ENCODE measurements at regions not wholly inside any gene's neighbourhood (a gene's known extent, or its start where the extent isn't known, plus 50 kb on each side); places are given as distances from the start of the nearest gene placed in this dataset.
"Not testable (repeated sequence)": the region's sequence is repeated elsewhere in the genome, so short reads cannot be mapped to it uniquely, and the experiment has no call there.

DNA sequence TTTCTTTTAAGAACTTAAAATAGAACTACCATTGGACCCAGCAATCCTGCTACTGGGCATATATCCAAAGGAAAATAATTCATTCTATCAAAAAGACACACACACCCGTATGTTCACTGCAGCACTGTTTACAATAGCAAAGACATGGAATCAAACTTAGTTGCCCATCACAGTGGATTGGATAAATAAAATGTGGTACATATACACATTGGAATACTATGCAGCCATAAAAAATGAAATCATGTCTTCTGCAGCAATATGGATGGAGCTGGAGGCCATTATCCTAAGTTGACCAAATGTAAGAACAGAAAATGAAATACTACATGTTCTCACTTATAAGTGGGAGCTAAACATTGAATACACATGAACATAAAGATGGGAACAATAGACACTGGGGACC is 585.3 kb upstream of the USP24 start:
- ATAC-seq (ENCODE audit: low read depth) (no peak), DNase-seq (ENCODE audit: low spot score) (no peak)
- no peaks in the 10 kb centered on the region for H3K9me3 ChIP-seq (ENCODE audit: severe bottlenecking)
- H3K4me1 ChIP-seq (ENCODE audit: insufficient read depth, poor library complexity, severe bottlenecking), result no peaks in the 10 kb centered on the region
- no peak overlapping the region for H3K27ac ChIP-seq (ENCODE audit: poor library complexity, severe bottlenecking)
- no peaks in the 10 kb centered on the region for H3K27me3 ChIP-seq (ENCODE audit: insufficient read depth, poor library complexity, severe bottlenecking)
- no peaks in the 10 kb centered on the region for H3K36me3 ChIP-seq (ENCODE audit: low read depth)
- TF ChIP-seq, protein P1, sequence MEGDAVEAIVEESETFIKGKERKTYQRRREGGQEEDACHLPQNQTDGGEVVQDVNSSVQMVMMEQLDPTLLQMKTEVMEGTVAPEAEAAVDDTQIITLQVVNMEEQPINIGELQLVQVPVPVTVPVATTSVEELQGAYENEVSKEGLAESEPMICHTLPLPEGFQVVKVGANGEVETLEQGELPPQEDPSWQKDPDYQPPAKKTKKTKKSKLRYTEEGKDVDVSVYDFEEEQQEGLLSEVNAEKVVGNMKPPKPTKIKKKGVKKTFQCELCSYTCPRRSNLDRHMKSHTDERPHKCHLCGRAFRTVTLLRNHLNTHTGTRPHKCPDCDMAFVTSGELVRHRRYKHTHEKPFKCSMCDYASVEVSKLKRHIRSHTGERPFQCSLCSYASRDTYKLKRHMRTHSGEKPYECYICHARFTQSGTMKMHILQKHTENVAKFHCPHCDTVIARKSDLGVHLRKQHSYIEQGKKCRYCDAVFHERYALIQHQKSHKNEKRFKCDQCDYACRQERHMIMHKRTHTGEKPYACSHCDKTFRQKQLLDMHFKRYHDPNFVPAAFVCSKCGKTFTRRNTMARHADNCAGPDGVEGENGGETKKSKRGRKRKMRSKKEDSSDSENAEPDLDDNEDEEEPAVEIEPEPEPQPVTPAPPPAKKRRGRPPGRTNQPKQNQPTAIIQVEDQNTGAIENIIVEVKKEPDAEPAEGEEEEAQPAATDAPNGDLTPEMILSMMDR (IDR thresholded peaks at IDR 0.05; ENCODE audit: poor library complexity, severe bottlenecking), result no peak
- no peak overlapping the region for H3K4me3 ChIP-seq (ENCODE audit: severe bottlenecking)

- Histone ChIP-seq H3K4me3 (ENCODE audit: severe bottlenecking) (no peak overlapping the region), H3K27me3 (ENCODE audit: insufficient read depth, poor library complexity, severe bottlenecking) (no peaks in the 10 kb centered on the region), H3K9me3 (ENCODE audit: severe bottlenecking) (no peaks in the 10 kb centered on the region), H3K4me1 (ENCODE audit: insufficient read depth, poor library complexity, severe bottlenecking) (no peaks in the 10 kb centered on the region), H3K27ac (ENCODE audit: poor library complexity, severe bottlenecking) (no peak overlapping the region), H3K36me3 (ENCODE audit: low read depth) (no peaks in the 10 kb centered on the region)
- DNase-seq (ENCODE audit: low spot score) (no peak), ATAC-seq (ENCODE audit: low read depth) (no peak)
- TF ChIP-seq, protein P1 (IDR thresholded peaks at IDR 0.05; ENCODE audit: poor library complexity, severe bottlenecking), result no peak
Measured at GRCh38 chr1:55793856-55794255, 578.7 kb upstream of the USP24 start.

- Histone ChIP-seq H3K4me1 (ENCODE audit: insufficient read depth, poor library complexity, severe bottlenecking) (no peaks in the 10 kb centered on the region), H3K27ac (ENCODE audit: poor library complexity, severe bottlenecking) (no peak overlapping the region), H3K9me3 (ENCODE audit: severe bottlenecking) (no peaks in the 10 kb centered on the region), H3K36me3 (ENCODE audit: low read depth) (no peaks in the 10 kb centered on the region), H3K27me3 (ENCODE audit: insufficient read depth, poor library complexity, severe bottlenecking) (no peaks in the 10 kb centered on the region), H3K4me3 (ENCODE audit: severe bottlenecking) (no peak overlapping the region)
- DNase-seq (ENCODE audit: low spot score) (no peak), ATAC-seq (ENCODE audit: low read depth) (no peak)
- TF ChIP-seq, protein P1 (IDR thresholded peaks at IDR 0.05; ENCODE audit: poor library complexity, severe bottlenecking), result no peak
Measured at GRCh38 chr1:55792870-55793269, 577.7 kb upstream of the USP24 start.

GRCh38 chr1:55789466-55789865 is 574.3 kb upstream of the USP24 start:
- Histone ChIP-seq H3K27me3 (ENCODE audit: insufficient read depth, poor library complexity, severe bottlenecking) (no peaks in the 10 kb centered on the region), H3K9me3 (ENCODE audit: severe bottlenecking) (no peaks in the 10 kb centered on the region), H3K4me1 (ENCODE audit: insufficient read depth, poor library complexity, severe bottlenecking) (no peaks in the 10 kb centered on the region), H3K27ac (ENCODE audit: poor library complexity, severe bottlenecking) (no peak overlapping the region), H3K36me3 (ENCODE audit: low read depth) (no peaks in the 10 kb centered on the region), H3K4me3 (ENCODE audit: severe bottlenecking) (no peak overlapping the region)
- ATAC-seq (ENCODE audit: low read depth), result no peak
- DNase-seq (ENCODE audit: low spot score), result no peak
- TF ChIP-seq, protein P1 (IDR thresholded peaks at IDR 0.05; ENCODE audit: poor library complexity, severe bottlenecking), result no peak

DNA sequence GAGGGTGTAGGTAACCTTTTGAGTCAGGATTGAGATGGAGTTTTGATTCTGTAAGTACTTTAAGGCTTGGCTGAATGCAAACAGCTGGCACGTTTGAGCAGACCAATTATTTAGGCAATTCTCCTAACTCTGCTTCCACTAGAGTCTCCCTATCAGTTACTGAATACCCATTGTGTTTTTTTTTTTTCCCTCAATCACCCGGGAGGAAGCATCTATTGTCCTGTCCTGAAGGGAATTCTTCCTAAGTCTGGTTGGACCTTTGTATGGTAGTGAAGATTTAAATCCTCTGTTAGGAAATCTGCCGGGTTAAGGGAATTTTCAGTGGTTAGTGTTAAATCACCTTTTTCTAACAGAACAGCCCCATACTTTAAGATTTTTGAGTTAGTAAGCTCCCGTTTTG is 571.2 kb upstream of the USP24 start:
- H3K4me1 ChIP-seq (ENCODE audit: insufficient read depth, poor library complexity, severe bottlenecking), result no peaks in the 10 kb centered on the region
- H3K4me3 ChIP-seq (ENCODE audit: severe bottlenecking), result no peak overlapping the region
- TF ChIP-seq, protein P1 (IDR thresholded peaks at IDR 0.05; ENCODE audit: poor library complexity, severe bottlenecking), result no peak
- no peaks in the 10 kb centered on the region for H3K9me3 ChIP-seq (ENCODE audit: severe bottlenecking)
- H3K27me3 ChIP-seq (ENCODE audit: insufficient read depth, poor library complexity, severe bottlenecking), result no peaks in the 10 kb centered on the region
- no peak for ATAC-seq (ENCODE audit: low read depth)
- no peaks in the 10 kb centered on the region for H3K36me3 ChIP-seq (ENCODE audit: low read depth)
- H3K27ac ChIP-seq (ENCODE audit: poor library complexity, severe bottlenecking), result no peak overlapping the region
- DNase-seq (ENCODE audit: low spot score), result no peak

DNA sequence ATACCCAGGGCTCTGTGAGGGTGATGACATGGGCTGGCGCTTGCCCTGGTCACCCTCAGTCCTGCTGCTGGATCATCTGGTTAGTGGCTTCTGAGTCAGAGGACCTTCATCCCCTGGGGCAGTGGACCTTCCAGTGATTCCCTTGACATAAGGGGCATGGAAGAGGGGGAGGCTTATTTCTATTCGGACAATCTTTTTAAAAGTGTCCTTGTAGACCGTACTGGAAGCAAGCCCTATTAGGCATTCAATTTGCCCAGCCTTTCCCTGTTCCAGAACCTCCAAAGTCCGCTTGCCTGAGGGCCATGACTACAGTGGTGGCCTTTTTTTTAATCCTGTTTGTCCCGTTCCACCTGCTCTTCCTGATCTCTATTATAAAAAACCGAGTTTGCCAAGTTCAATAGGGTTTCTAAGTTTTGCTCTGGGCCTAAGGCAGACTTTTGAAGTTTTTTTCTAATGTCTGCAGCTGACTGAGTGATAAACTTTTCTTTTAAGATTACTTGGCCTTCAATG is 569.8 kb upstream of the USP24 start:
- not testable (repeated sequence) for H3K36me3 ChIP-seq (ENCODE audit: low read depth); DNase-seq (ENCODE audit: low spot score); H3K9me3 ChIP-seq (ENCODE audit: severe bottlenecking); H3K27ac ChIP-seq (ENCODE audit: poor library complexity, severe bottlenecking); H3K4me1 ChIP-seq (ENCODE audit: insufficient read depth, poor library complexity, severe bottlenecking); H3K27me3 ChIP-seq (ENCODE audit: insufficient read depth, poor library complexity, severe bottlenecking); ATAC-seq (ENCODE audit: low read depth); H3K4me3 ChIP-seq (ENCODE audit: severe bottlenecking)

Measured in RWPE2 (cell line).